K562 (cell line): ENCODE measurements at regions not wholly inside any gene's neighbourhood (a gene's known extent, or its start where the extent isn't known, plus 50 kb on each side); places are given as distances from the start of the nearest gene placed in this dataset.

ENCODE experiments used
- ATAC-seq: fragments of 200-7000 bp; cut with Tn5 transposase; 3 replicates; pipeline ENCODE4 v1.9.1; 2020; ENCODE audit warnings: moderate library complexity
- BruUV-seq: library from RNA; stranded (reverse); fragments of 400-500 nt; replicated peaks from 2 replicates; lab custom pipeline; 2021; lab: Mats Ljungman, UMichigan
- CTCF ChIA-PET: fragments of 300-600 bp; formaldehyde crosslinking; extraction: SDS; loops from one replicate; lab custom pipeline; 2021; ENCODE audit warnings: low intra/inter-chr PET ratio; lab: Yijun Ruan, JAX
- POLR2A ChIA-PET: fragments of 300-600, 350-650 bp; sonication (Branson Sonifier 250); formaldehyde crosslinking; extraction: SDS; loops from one replicate; lab custom pipeline; 2021; ENCODE audit warnings: antibody characterized with exemption, inconsistent platforms; lab: Yijun Ruan, JAX
- DNase-seq, 4 experiments: peaks; one replicate each; pipeline versions ENCODE4 v3.0.0 to v3.0.0-alpha.2; 2011 to 2018; ENCODE audit warnings: low spot score in 3 of 4, mixed read lengths in 3 of 4; ENCODE audit errors: extremely low read depth in 1 of 4
- FAIRE-seq: peaks from 2 replicates; lab custom pipeline; 2011; peaks lifted over from hg19 to GRCh38; lab: Jason Lieb, UNC
- H2AFZ ChIP-seq: 2 replicates; pipeline ENCODE4 v1.6.0; 2011; ENCODE audit warnings: low read depth, low read length, control low read depth, inconsistent platforms
- H3K27ac ChIP-seq: fragments of 200-600 bp; 3 replicates; pipeline ENCODE4 v1.8.0; 2011; ENCODE audit warnings: low read depth, mild to moderate bottlenecking, control low read depth, inconsistent platforms, low read length, moderate library complexity, mixed read lengths; ENCODE audit errors: extremely low read depth
- H3K27me3 ChIP-seq, 2 experiments: fragments of 300-600 bp in 1 of 2; 2 replicates in 1 of 2; 3 replicates in 1 of 2; pipeline versions ENCODE4 v1.6.0 to v1.8.0; 2011; ENCODE audit warnings: inconsistent platforms in 2 of 2, low read length in 2 of 2, mild to moderate bottlenecking in 1 of 2, mixed read lengths in 1 of 2, moderate library complexity in 1 of 2; ENCODE audit not compliant: control insufficient read depth in 2 of 2, insufficient read depth in 2 of 2
- H3K36me3 ChIP-seq: fragments of 300-600 bp; 3 replicates; pipeline ENCODE4 v1.8.0; 2011; ENCODE audit warnings: mild to moderate bottlenecking, low read length, inconsistent platforms; ENCODE audit not compliant: control insufficient read depth, insufficient read depth
- H3K4me1 ChIP-seq, 2 experiments: fragments of 200-600 bp in 1 of 2; replicated peaks in 1 of 2; 2 replicates in 1 of 2; 3 replicates in 1 of 2; pipeline versions ENCODE4 v1.5.1 to v1.8.0; 2011; ENCODE audit warnings: inconsistent platforms in 2 of 2, low read length in 2 of 2, mild to moderate bottlenecking in 1 of 2, mixed read lengths in 1 of 2, moderate library complexity in 1 of 2; ENCODE audit not compliant: control insufficient read depth in 2 of 2, insufficient read depth in 2 of 2
- H3K4me2 ChIP-seq: 2 replicates; pipeline ENCODE4 v1.6.1; 2011; ENCODE audit warnings: low read length, control low read depth, inconsistent platforms, mixed read lengths; ENCODE audit not compliant: insufficient read depth
- H3K4me3 ChIP-seq: fragments of 200-600 bp; sonication (generic), shearing (Covaris generic); 2 replicates; pipeline ENCODE4 v1.5.1; 2016; ENCODE audit warnings: control low read depth, inconsistent platforms
- H3K79me2 ChIP-seq: fragments of 200-600 bp; 3 replicates; pipeline ENCODE4 v1.8.0; 2011; ENCODE audit warnings: low read length, inconsistent platforms; ENCODE audit not compliant: control insufficient read depth, insufficient read depth
- H3K9ac ChIP-seq, 2 experiments: 2 replicates each; pipeline versions ENCODE4 v1.6.0 to v1.6.1; 2011; ENCODE audit warnings: low read depth in 2 of 2, low read length in 2 of 2, control low read depth in 1 of 2, inconsistent platforms in 1 of 2, mild to moderate bottlenecking in 1 of 2, mixed read lengths in 1 of 2; ENCODE audit not compliant: insufficient read depth in 1 of 2
- H3K9me1 ChIP-seq: one replicate; pipeline ENCODE4 v1.6.0; 2011; ENCODE audit warnings: inconsistent platforms, mild to moderate bottlenecking, low read length, moderate library complexity; ENCODE audit not compliant: control insufficient read depth, insufficient read depth
- H3K9me3 ChIP-seq: replicated peaks from 2 replicates; pipeline ENCODE4 v1.5.1; 2011; ENCODE audit warnings: low read depth, low read length, inconsistent platforms; ENCODE audit not compliant: control insufficient read depth, insufficient read depth
- H4K20me1 ChIP-seq: replicated peaks from 2 replicates; pipeline ENCODE4 v1.6.1; 2011; ENCODE audit warnings: low read length, inconsistent platforms, mixed read lengths; ENCODE audit not compliant: control insufficient read depth, insufficient read depth
- CBX1 ChIP-seq: sonication (generic); IDR thresholded peaks from 2 replicates; pipeline ENCODE4 v1.6.1; 2016; ENCODE audit warnings: antibody characterized with exemption, low read depth, mild to moderate bottlenecking
- CEBPG ChIP-seq, 3 experiments: fragments of 200-800 bp in 1 of 3; sonication (Bioruptor generic) in 1 of 3; sonication (generic) in 1 of 3; formaldehyde crosslinking in 1 of 3; IDR thresholded peaks in 2 of 3; conservative IDR thresholded peaks in 1 of 3; 2 replicates each; pipeline versions ENCODE4 v1.6.1 to v1.8.0; 2016 to 2022; ENCODE audit warnings: missing compliant biosample characterization in 2 of 3, missing genetic modification characterization in 2 of 3, mild to moderate bottlenecking in 1 of 3, missing genetic modification reagents in 1 of 3
- COPS2 ChIP-seq: fragments of 450-650 bp; conservative IDR thresholded peaks from 2 replicates; pipeline ENCODE4 v1.6.1; 2016; ENCODE audit warnings: mild to moderate bottlenecking, moderate library complexity
- DMBX1 ChIP-seq: fragments of 250-450 bp; sonication (Bioruptor Pico); IDR thresholded peaks from 2 replicates; pipeline ENCODE4 v1.8.0; 2022; ENCODE audit warnings: inconsistent platforms, mild to moderate bottlenecking, moderate library complexity, borderline replicate concordance
- GTF3C2 ChIP-seq: IDR thresholded peaks from 3 replicates; pipeline ENCODE4 v1.6.1; 2011; ENCODE audit warnings: borderline replicate concordance, mild to moderate bottlenecking, moderate library complexity; ENCODE audit not compliant: insufficient read length; ENCODE audit errors: extremely low read depth
- HNRNPH1 ChIP-seq: fragments of 200-400 bp; formaldehyde crosslinking; optimal IDR thresholded peaks from 2 replicates; pipeline ENCODE3; 2017; ENCODE audit warnings: low read depth, mild to moderate bottlenecking, low read length, moderate library complexity
- KAT7 ChIP-seq: sonication (generic); formaldehyde crosslinking; IDR thresholded peaks from 2 replicates; pipeline ENCODE4 v1.8.0; 2022; ENCODE audit warnings: missing genetic modification reagents, mild to moderate bottlenecking, borderline replicate concordance
- ZNF224 ChIP-seq: sonication (generic); formaldehyde crosslinking; IDR thresholded peaks from 2 replicates; pipeline ENCODE4 v1.8.0; 2022; ENCODE audit warnings: mild to moderate bottlenecking, missing genetic modification reagents
- ZNF41 ChIP-seq: fragments of 250-450 bp; sonication (Bioruptor Pico); conservative IDR thresholded peaks from 2 replicates; pipeline ENCODE4 v1.4.0; 2020; ENCODE audit warnings: mild to moderate bottlenecking
- ZNF57 ChIP-seq: fragments of 450-650 bp; formaldehyde crosslinking; IDR thresholded peaks from 2 replicates; pipeline ENCODE4 v1.4.0; 2020; ENCODE audit warnings: mild to moderate bottlenecking, moderate library complexity
- WGBS: fragments of 100-300 bp; shearing (Covaris generic); methylation state at CpG from one replicate; pipeline ENCODE4 v1.1.6; 2016; ENCODE audit warnings: low coverage, mixed read lengths; ENCODE audit not compliant: insufficient coverage; ENCODE audit errors: missing lambda C conversion rate; 5-methylcytosine and 5-hydroxymethylcytosine counted together
- in situ Hi-C: fragments of 300-500 bp; cut with MboI; formaldehyde crosslinking; loops from 4 replicates; pipeline ENCODE4 v1.15.0; 2018; ENCODE audit warnings: inconsistent platforms, mixed read lengths
- intact Hi-C: fragments of 100-400 bp; cut with micrococcal nuclease; formaldehyde crosslinking; loops from 2 replicates; pipeline ENCODE4 v1.14.2; 2022
- TF ChIP-seq, protein P1 (sequence below): fragments of 450-650 bp; IDR thresholded peaks from 2 replicates; pipeline ENCODE4 v1.6.1; 2016
- TF ChIP-seq, protein P2 (sequence below): fragments of 450-650 bp; IDR thresholded peaks from 2 replicates; pipeline ENCODE4 v1.6.1; 2016; ENCODE audit warnings: low read depth, mild to moderate bottlenecking, moderate library complexity

GRCh38 chr4:32061916-32062315, 1341.7 kb downstream of the PCDH7 start:
- ChIA-PET POLR2A (no interaction called here), CTCF (no interaction called here)
- FAIRE-seq (no peak), DNase-seq (no peak), ATAC-seq (no peak)
- H4K20me1 ChIP-seq = no peaks in the 10 kb centered on the region
- no peaks in the 10 kb centered on the region; a peak in 1 of 5 replicates for H3K4me1 ChIP-seq
- no peaks in the 10 kb centered on the region for H3K9me1 ChIP-seq
- no peak overlapping the region for H3K9ac ChIP-seq
- H3K4me3 ChIP-seq = no peak overlapping the region
- in situ Hi-C loops = no loop called here
- no TSS peak for BruUV-seq
- H3K36me3 ChIP-seq = no peaks in the 10 kb centered on the region
- H2AFZ ChIP-seq = no peak overlapping the region
- H3K27ac ChIP-seq = no peak overlapping the region
- intact Hi-C loops = no loop called here
- 47% methylated on average over 2 of the region's 2 CpGs for WGBS
- no peaks in the 10 kb centered on the region for H3K9me3 ChIP-seq
- no peak overlapping the region for H3K4me2 ChIP-seq
- H3K27me3 ChIP-seq = no peaks in the 10 kb centered on the region
- no peaks in the 10 kb centered on the region for H3K79me2 ChIP-seq
- TF ChIP-seq ZNF41 (CRISPR knock-in tag) (no peak), CBX1 (no peak), KAT7 (CRISPR knock-in tag) (no peak), DMBX1 (no peak), CEBPG (CRISPR knock-in tag; IDR thresholded peaks at IDR 0.05) (no peak), CEBPG (tag; conservative IDR thresholded peaks at IDR 0.05 in 1 of 2, IDR thresholded peaks at IDR 0.05 in 1 of 2) (no peak), ZNF224 (no peak), ZNF57 (CRISPR knock-in tag) (no peak), COPS2 (no peak), GTF3C2 (no peak), HNRNPH1 (no peak)
- TF ChIP-seq, protein P1, sequence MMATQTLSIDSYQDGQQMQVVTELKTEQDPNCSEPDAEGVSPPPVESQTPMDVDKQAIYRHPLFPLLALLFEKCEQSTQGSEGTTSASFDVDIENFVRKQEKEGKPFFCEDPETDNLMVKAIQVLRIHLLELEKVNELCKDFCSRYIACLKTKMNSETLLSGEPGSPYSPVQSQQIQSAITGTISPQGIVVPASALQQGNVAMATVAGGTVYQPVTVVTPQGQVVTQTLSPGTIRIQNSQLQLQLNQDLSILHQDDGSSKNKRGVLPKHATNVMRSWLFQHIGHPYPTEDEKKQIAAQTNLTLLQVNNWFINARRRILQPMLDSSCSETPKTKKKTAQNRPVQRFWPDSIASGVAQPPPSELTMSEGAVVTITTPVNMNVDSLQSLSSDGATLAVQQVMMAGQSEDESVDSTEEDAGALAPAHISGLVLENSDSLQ = no peak
- TF ChIP-seq, protein P2, sequence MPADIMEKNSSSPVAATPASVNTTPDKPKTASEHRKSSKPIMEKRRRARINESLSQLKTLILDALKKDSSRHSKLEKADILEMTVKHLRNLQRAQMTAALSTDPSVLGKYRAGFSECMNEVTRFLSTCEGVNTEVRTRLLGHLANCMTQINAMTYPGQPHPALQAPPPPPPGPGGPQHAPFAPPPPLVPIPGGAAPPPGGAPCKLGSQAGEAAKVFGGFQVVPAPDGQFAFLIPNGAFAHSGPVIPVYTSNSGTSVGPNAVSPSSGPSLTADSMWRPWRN = no peak
